Gastrocnemius medialis (tissue), 4 donors: ENCODE measurements at regions not wholly inside any gene's neighbourhood (a gene's known extent, or its start where the extent isn't known, plus 50 kb on each side); places are given as distances from the start of the nearest gene placed in this dataset.

Experiments
- POLR2A ChIP-seq, 2 donors: fragments of 450-650 bp; IDR thresholded peaks; one replicate each; pipeline ENCODE4 v1.6.1; 2017; ENCODE audit warnings: antibody characterized with exemption in 2 of 2, mild to moderate bottlenecking in 2 of 2, moderate library complexity in 2 of 2
- TF ChIP-seq, protein P1 (sequence below), 5 experiments: fragments of 450-650 bp in 3 of 5; fragments of 200-600 bp in 2 of 5; sonication (generic) in 2 of 5; IDR thresholded peaks in 4 of 5; conservative IDR thresholded peaks in 1 of 5; 1 replicate in 4 of 5; 2 replicates in 1 of 5; pipeline ENCODE4 v1.5.1; 2016 to 2019; ENCODE audit warnings: antibody characterized with exemption in 5 of 5, mild to moderate bottlenecking in 3 of 5, moderate library complexity in 3 of 5

DNA sequence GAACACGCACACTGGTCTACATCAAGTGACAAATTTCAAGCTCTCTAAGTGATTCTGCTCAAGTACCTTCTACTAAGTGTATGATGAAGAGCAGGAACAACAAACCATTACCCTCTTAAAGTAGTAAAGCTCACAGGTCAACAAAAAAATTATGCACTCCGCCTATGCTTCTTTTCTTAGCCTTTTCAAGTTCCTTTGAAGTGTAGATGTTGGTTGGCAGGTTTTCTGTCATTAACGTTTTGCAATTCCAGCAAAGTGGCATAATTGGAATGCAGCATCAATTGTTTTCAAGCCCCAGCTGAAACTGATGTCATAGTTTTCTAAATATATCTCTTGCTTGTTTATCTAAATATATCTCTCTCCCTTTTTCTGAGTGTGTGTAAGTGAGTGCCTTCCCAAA is 396.9 kb upstream of the EYS start:
- TF ChIP-seq, protein P1, sequence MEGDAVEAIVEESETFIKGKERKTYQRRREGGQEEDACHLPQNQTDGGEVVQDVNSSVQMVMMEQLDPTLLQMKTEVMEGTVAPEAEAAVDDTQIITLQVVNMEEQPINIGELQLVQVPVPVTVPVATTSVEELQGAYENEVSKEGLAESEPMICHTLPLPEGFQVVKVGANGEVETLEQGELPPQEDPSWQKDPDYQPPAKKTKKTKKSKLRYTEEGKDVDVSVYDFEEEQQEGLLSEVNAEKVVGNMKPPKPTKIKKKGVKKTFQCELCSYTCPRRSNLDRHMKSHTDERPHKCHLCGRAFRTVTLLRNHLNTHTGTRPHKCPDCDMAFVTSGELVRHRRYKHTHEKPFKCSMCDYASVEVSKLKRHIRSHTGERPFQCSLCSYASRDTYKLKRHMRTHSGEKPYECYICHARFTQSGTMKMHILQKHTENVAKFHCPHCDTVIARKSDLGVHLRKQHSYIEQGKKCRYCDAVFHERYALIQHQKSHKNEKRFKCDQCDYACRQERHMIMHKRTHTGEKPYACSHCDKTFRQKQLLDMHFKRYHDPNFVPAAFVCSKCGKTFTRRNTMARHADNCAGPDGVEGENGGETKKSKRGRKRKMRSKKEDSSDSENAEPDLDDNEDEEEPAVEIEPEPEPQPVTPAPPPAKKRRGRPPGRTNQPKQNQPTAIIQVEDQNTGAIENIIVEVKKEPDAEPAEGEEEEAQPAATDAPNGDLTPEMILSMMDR (IDR thresholded peaks at IDR 0.05 in 4 of 5, conservative IDR thresholded peaks at IDR 0.05 in 1 of 5) = no peak
- TF ChIP-seq POLR2A (IDR thresholded peaks at IDR 0.05) = no peak
